ENCODE measurements at regions not wholly inside any gene's neighbourhood (a gene's known extent, or its start where the extent isn't known, plus 50 kb on each side); places are given as distances from the start of the nearest gene placed in this dataset.

DNA sequence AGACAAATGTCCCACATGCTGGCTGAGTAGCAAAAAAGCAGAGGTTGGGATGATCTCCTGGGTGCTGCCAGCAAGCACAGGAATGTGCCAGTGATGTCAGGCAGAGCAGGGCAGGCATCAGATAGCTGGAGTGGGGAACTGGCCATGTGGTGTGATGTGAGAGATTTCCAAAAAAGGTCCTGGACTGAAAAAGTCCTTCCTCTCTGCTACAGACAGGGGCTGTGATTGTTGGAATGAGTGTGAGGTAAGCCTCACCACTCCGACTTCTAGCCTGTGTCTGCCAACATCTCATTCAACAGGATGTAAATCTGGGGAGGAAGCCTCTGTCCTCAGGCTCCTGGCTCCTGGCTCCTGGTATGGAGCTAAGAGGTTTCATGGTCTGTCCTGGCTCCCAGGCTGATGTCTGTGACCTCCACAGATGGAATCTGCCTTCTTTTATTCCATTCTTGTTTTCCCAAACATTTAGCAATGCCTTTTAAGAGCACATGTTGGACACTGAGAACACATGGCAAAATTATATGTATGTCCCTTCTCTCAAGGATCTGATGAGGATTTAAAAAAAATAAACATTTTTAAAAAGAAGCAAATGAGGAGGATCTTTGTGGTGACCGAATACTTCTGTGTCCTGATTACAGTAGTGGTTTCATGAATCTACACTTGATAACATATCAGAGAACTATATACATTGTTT lies 50.1 kb upstream of the STK38L start:
- Histone ChIP-seq H3K4me3 (replicated peaks in 1 of 3) (no peak overlapping the region), H3K36me3 (no peaks in the 10 kb centered on the region), H3K9me3 (no peaks in the 10 kb centered on the region), H3K4me1 (no peaks in the 10 kb centered on the region), H3K27me3 (no peaks in the 10 kb centered on the region), H3K27ac (peak overlapping the region in 1 of 3 donors; percentile 10)
- TF ChIP-seq POLR2A (IDR thresholded peaks at IDR 0.05) = no peak
- TF ChIP-seq, protein P1, sequence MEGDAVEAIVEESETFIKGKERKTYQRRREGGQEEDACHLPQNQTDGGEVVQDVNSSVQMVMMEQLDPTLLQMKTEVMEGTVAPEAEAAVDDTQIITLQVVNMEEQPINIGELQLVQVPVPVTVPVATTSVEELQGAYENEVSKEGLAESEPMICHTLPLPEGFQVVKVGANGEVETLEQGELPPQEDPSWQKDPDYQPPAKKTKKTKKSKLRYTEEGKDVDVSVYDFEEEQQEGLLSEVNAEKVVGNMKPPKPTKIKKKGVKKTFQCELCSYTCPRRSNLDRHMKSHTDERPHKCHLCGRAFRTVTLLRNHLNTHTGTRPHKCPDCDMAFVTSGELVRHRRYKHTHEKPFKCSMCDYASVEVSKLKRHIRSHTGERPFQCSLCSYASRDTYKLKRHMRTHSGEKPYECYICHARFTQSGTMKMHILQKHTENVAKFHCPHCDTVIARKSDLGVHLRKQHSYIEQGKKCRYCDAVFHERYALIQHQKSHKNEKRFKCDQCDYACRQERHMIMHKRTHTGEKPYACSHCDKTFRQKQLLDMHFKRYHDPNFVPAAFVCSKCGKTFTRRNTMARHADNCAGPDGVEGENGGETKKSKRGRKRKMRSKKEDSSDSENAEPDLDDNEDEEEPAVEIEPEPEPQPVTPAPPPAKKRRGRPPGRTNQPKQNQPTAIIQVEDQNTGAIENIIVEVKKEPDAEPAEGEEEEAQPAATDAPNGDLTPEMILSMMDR (IDR thresholded peaks at IDR 0.05) = no peak
- intact Hi-C loops (cut with DNase I) = no loop called here
- 72 to 77% methylated on average over 2 of the region's 2 CpGs for WGBS, 2 donors
- no peak for DNase-seq

All from thyroid gland (tissue), 4 donors.